IMR-90 (cell line): ENCODE measurements at regions not wholly inside any gene's neighbourhood (a gene's known extent, or its start where the extent isn't known, plus 50 kb on each side); places are given as distances from the start of the nearest gene placed in this dataset.
A peak's percentile ranks its signal among the peaks of the same experiment; 100 is the strongest.

ENCODE experiments used
- ATAC-seq: fragments of 200-7000 bp; cut with Tn5 transposase; 2 replicates; pipeline ENCODE4 v1.9.1; 2020; ENCODE audit warnings: low read depth, mild to moderate bottlenecking, moderate library complexity
- BruUV-seq: library from RNA; stranded (reverse); fragments of 400-500 nt; replicated peaks from 2 replicates; lab custom pipeline; 2021; lab: Mats Ljungman, UMichigan
- CTCF ChIA-PET: fragments of 300-600 bp; formaldehyde crosslinking; extraction: SDS; loops from one replicate; lab custom pipeline; 2021; ENCODE audit warnings: antibody characterized with exemption; lab: Yijun Ruan, JAX
- POLR2A ChIA-PET: fragments of 300-600 bp; sonication (Branson Sonifier 250); formaldehyde crosslinking; loops from one replicate; lab custom pipeline; 2022; ENCODE audit warnings: antibody characterized with exemption; ENCODE audit not compliant: unreplicated experiment; lab: Charles Lee
- DNase-seq: peaks from one replicate; pipeline ENCODE4 v3.0.0; 2013
- H2AFZ ChIP-seq: replicated peaks from 2 replicates; pipeline ENCODE3; 2013; ENCODE audit warnings: low read length, mild to moderate bottlenecking; ENCODE audit not compliant: poor library complexity
- H2AK5ac ChIP-seq: 2 replicates; pipeline ENCODE4 v1.6.1; 2013; ENCODE audit warnings: low read depth, low read length, inconsistent platforms
- H2AK9ac ChIP-seq: replicated peaks from 2 replicates; pipeline ENCODE3; 2013; ENCODE audit warnings: mild to moderate bottlenecking, low read depth, low read length, moderate library complexity; ENCODE audit not compliant: poor library complexity
- H2BK120ac ChIP-seq: 2 replicates; pipeline ENCODE4 v1.6.1; 2013; ENCODE audit warnings: low read depth, low read length, inconsistent platforms
- H2BK15ac ChIP-seq: 3 replicates; pipeline ENCODE4 v1.6.1; 2013; ENCODE audit warnings: low read depth, low read length, inconsistent platforms
- H2BK20ac ChIP-seq: 2 replicates; pipeline ENCODE4 v1.6.1; 2013; ENCODE audit warnings: low read depth, mild to moderate bottlenecking, inconsistent platforms, low read length, moderate library complexity
- H2BK5ac ChIP-seq: 2 replicates; pipeline ENCODE4 v1.6.1; 2013; ENCODE audit warnings: mild to moderate bottlenecking, low read depth, low read length, inconsistent platforms; ENCODE audit not compliant: poor library complexity, severe bottlenecking
- H3K14ac ChIP-seq: replicated peaks from 2 replicates; pipeline ENCODE4 v1.6.1; 2013; ENCODE audit warnings: low read depth, low read length, inconsistent platforms
- H3K18ac ChIP-seq: 2 replicates; pipeline ENCODE4 v1.6.1; 2013; ENCODE audit warnings: low read depth, low read length, control low read depth
- H3K23ac ChIP-seq: 2 replicates; pipeline ENCODE4 v1.6.1; 2013; ENCODE audit warnings: low read depth, low read length, inconsistent platforms
- H3K27ac ChIP-seq: 2 replicates; pipeline ENCODE4 v1.5.1; 2013; ENCODE audit warnings: mild to moderate bottlenecking, control low read depth, low read length; ENCODE audit not compliant: insufficient read depth
- H3K27me3 ChIP-seq: 2 replicates; pipeline ENCODE4 v1.6.1; 2013; ENCODE audit warnings: low read length; ENCODE audit not compliant: control insufficient read depth, insufficient read depth
- H3K36me3 ChIP-seq: 2 replicates; pipeline ENCODE4 v1.6.1; 2013; ENCODE audit warnings: low read length, mixed read lengths; ENCODE audit not compliant: control insufficient read depth, insufficient read depth
- H3K4ac ChIP-seq: 2 replicates; pipeline ENCODE4 v1.6.1; 2013; ENCODE audit warnings: low read depth, low read length, inconsistent platforms
- H3K4me1 ChIP-seq: 2 replicates; pipeline ENCODE4 v1.6.1; 2013; ENCODE audit warnings: low read length, mixed read lengths; ENCODE audit not compliant: control insufficient read depth, insufficient read depth
- H3K4me2 ChIP-seq: 2 replicates; pipeline ENCODE4 v1.6.1; 2013; ENCODE audit warnings: low read depth, mild to moderate bottlenecking, control low read depth, low read length, moderate library complexity
- H3K4me3 ChIP-seq: 2 replicates; pipeline ENCODE4 v1.5.1; 2013; ENCODE audit warnings: low read depth, mild to moderate bottlenecking, control low read depth, low read length, moderate library complexity; ENCODE audit not compliant: insufficient read depth
- H3K56ac ChIP-seq: 2 replicates; pipeline ENCODE4 v1.6.1; 2013; ENCODE audit warnings: low read length, inconsistent platforms; ENCODE audit not compliant: insufficient read depth; ENCODE audit errors: extremely low read depth
- H3K79me1 ChIP-seq, 2 experiments: 2 replicates each; pipeline ENCODE4 v1.6.1; 2013; ENCODE audit warnings: low read length in 2 of 2, inconsistent platforms in 1 of 2, low read depth in 1 of 2
- H3K9ac ChIP-seq: 2 replicates; pipeline ENCODE4 v1.6.1; 2013; ENCODE audit warnings: low read depth, low read length, control low read depth
- H3K9me1 ChIP-seq: 2 replicates; pipeline ENCODE4 v1.6.1; 2013; ENCODE audit warnings: low read length, inconsistent platforms; ENCODE audit not compliant: insufficient read depth
- H3K9me3 ChIP-seq: 2 replicates; pipeline ENCODE4 v1.6.1; 2013; ENCODE audit warnings: low read length; ENCODE audit not compliant: control insufficient read depth, insufficient read depth
- H4K20me1 ChIP-seq: 2 replicates; pipeline ENCODE4 v1.6.1; 2013; ENCODE audit warnings: low read length, inconsistent platforms; ENCODE audit not compliant: insufficient read depth
- H4K5ac ChIP-seq: 2 replicates; pipeline ENCODE4 v1.6.1; 2013; ENCODE audit warnings: mild to moderate bottlenecking, low read depth, low read length, control low read depth
- H4K8ac ChIP-seq, 2 experiments: 2 replicates each; pipeline ENCODE4 v1.6.1; 2013; ENCODE audit warnings: low read depth in 2 of 2, low read length in 2 of 2, control low read depth in 1 of 2, inconsistent platforms in 1 of 2
- H4K91ac ChIP-seq: 2 replicates; pipeline ENCODE4 v1.6.1; 2013; ENCODE audit warnings: low read depth, low read length, inconsistent platforms; ENCODE audit not compliant: insufficient read depth
- BHLHE40 ChIP-seq: fragments of 150-350 bp; IDR thresholded peaks from 2 replicates; pipeline ENCODE4 v1.6.1; 2016; ENCODE audit warnings: mild to moderate bottlenecking, low read depth, low read length
- SMC3 ChIP-seq: fragments of 150-350 bp; IDR thresholded peaks from 2 replicates; pipeline ENCODE4 v1.6.1; 2016; ENCODE audit warnings: low read depth, mild to moderate bottlenecking, antibody characterized with exemption, low read length, moderate library complexity
- WGBS, 2 experiments: methylation state at CpG; one replicate each; pipeline versions ENCODE4 v1.1.5 to v1.1.7; 2013; ENCODE audit warnings: missing lambda C conversion rate in 2 of 2; ENCODE audit not compliant: insufficient read length in 1 of 2; ENCODE audit errors: extremely low coverage in 2 of 2; 5-methylcytosine and 5-hydroxymethylcytosine counted together
- dilution Hi-C: fragments of 300-500 bp; cut with HindIII; formaldehyde crosslinking; loops from one replicate; pipeline ENCODE4 v1.14.3; 2018; ENCODE audit warnings: low sequenced_read_pairs; ENCODE audit not compliant: unreplicated experiment
- in situ Hi-C: fragments of 300-500 bp; cut with MboI; formaldehyde crosslinking; loops from 3 replicates; pipeline ENCODE4 v1.14.3; 2019; ENCODE audit warnings: low sequenced_read_pairs, inconsistent platforms, mixed read lengths
- intact Hi-C: fragments of 100-400 bp; cut with micrococcal nuclease; formaldehyde crosslinking; loops from 2 replicates; pipeline ENCODE4 v1.10.0; 2022

DNA sequence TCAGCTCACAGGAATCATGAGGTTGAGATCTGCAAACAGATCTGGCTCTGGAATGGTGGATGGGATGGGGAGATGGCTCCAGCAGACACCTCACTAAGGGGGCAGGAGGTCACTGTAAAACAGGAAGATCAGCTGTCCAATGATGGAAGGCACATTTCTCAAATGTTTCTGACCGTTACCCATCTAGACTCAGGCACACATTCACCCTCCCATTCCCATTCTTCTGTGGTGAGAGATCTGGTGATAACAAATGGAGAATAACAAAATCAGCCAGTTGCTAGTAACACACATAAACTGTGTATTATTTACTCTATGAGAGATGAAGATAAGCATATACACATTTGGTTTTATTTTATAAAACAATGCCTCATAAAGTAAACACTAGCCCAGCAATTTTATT lies 235.9 kb downstream of the TSHZ3 start:
- no peak overlapping the region for H2BK15ac ChIP-seq

More for the DNA sequence above, 235.9 kb downstream of the TSHZ3 start:
- peak; percentile 38; the same call in 1 of the 2 replicates for TF ChIP-seq BHLHE40
- no peak for TF ChIP-seq SMC3
- H3K36me3 ChIP-seq: no peaks in the 10 kb centered on the region
- peak; percentile 60 for ATAC-seq
- WGBS, 2 experiments: no CpG with 5 or more reads among the region's 1 CpG
- H3K18ac ChIP-seq: no peak overlapping the region
- no peak overlapping the region for H3K4me3 ChIP-seq
- peak overlapping the region; percentile 62; the same call in 1 of the 2 replicates for H2BK120ac ChIP-seq
- peaks cover 7% of the 10 kb centered on the region; the same call in 1 of the 2 replicates for H3K9me1 ChIP-seq
- CTCF ChIA-PET: interaction anchor here (0.7 to 0.8 kb wide), 2 partner anchors 59 to 387 kb away, joined by 3 to 4 read pairs; no protein-coding TSS in a partner anchor
- no peak overlapping the region for H2AK9ac ChIP-seq
- H3K27me3 ChIP-seq: no peaks in the 10 kb centered on the region; the same call in 1 of the 2 replicates
- 0 out of 2 replicates have a peak, but pooled peaks cover 2% of the 10 kb centered on the region for H3K4me1 ChIP-seq
- no peak overlapping the region for H3K23ac ChIP-seq
- H2AFZ ChIP-seq: peak overlapping the region; percentile 64
- peak overlapping the region; percentile 0; the same call in 1 of the 2 replicates for H4K91ac ChIP-seq
- no peak overlapping the region for H3K14ac ChIP-seq
- no peak overlapping the region for H4K5ac ChIP-seq
- peak overlapping the region; percentile 59 for H2BK20ac ChIP-seq
- peak; percentile 39 for DNase-seq
- no peaks in the 10 kb centered on the region for H3K79me1 ChIP-seq
- H2AK5ac ChIP-seq: peak overlapping the region; percentile 39
- intact Hi-C loops: loop anchor here (5.0 to 10.0 kb wide), 3 partner anchors 204 to 929 kb away; no protein-coding TSS in a partner anchor
- dilution Hi-C loops: no loop called here
- H3K4me2 ChIP-seq: no peak overlapping the region
- H3K9ac ChIP-seq: no peak overlapping the region
- peak overlapping the region; percentile 35 for H2BK5ac ChIP-seq
- POLR2A ChIA-PET: no interaction called here
- H3K56ac ChIP-seq: 0 out of 2 replicates have a peak overlapping the region, but pooled peaks have one; percentile 24
- peak overlapping the region; percentile 32 for H3K4ac ChIP-seq
- H3K9me3 ChIP-seq: no peaks in the 10 kb centered on the region
- in situ Hi-C loops: no loop called here
- no peaks in the 10 kb centered on the region for H4K20me1 ChIP-seq
- no peak overlapping the region for H3K27ac ChIP-seq
- BruUV-seq: no TSS peak
- peak overlapping the region in 1 of 2 experiments; percentile 62; a peak in 2 of 4 replicates for H4K8ac ChIP-seq
